Vagina (tissue), 2 donors: ENCODE measurements at regions not wholly inside any gene's neighbourhood (a gene's known extent, or its start where the extent isn't known, plus 50 kb on each side); places are given as distances from the start of the nearest gene placed in this dataset.

Source experiments
- CTCF ChIP-seq, 3 experiments: fragments of 450-650 bp in 2 of 3; fragments of 200-600 bp in 1 of 3; sonication (generic) in 1 of 3; IDR thresholded peaks; one replicate each; pipeline ENCODE4 v1.5.1; 2017 to 2019; ENCODE audit warnings: antibody characterized with exemption in 3 of 3, mild to moderate bottlenecking in 2 of 3, moderate library complexity in 2 of 3
- POLR2A ChIP-seq, 2 donors: fragments of 450-650 bp; IDR thresholded peaks; one replicate each; pipeline ENCODE4 v1.6.1; 2017; ENCODE audit warnings: antibody characterized with exemption in 2 of 2, mild to moderate bottlenecking in 2 of 2, moderate library complexity in 2 of 2
- POLR2AphosphoS5 ChIP-seq, 2 donors: sonication (generic); formaldehyde crosslinking; IDR thresholded peaks; one replicate each; pipeline ENCODE4 v1.9.0; 2017; ENCODE audit warnings: antibody characterized with exemption in 2 of 2, mild to moderate bottlenecking in 2 of 2, low read depth in 1 of 2; ENCODE audit not compliant: insufficient read depth in 1 of 2

DNA sequence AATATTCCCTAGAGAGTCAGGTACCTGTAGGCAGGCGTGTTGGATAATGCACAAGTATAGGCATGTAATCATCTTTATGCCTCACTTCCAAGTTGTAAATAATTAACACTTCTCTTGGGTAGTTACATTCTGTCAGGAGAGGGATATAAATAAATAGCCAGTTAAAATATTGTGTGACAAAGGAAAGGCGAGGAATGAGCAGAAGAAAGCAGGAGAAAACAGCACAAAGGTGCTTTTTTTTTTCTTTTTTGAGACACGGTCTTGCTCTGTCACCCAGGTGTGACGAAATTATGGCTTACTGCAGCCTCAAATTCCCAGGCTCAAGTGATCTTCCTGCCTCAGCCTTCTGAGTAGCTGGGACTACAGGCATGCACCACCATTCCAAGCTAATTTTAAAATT, 99.2 kb upstream of the LYZL2 start:
- TF ChIP-seq CTCF (IDR thresholded peaks at IDR 0.05) (no peak), POLR2AphosphoS5 (IDR thresholded peaks at IDR 0.05; ENCODE audit: insufficient read depth in 1 of 2, low read depth in 1 of 2) (no peak), POLR2A (IDR thresholded peaks at IDR 0.05) (no peak)
